Left lung (tissue), 4 donors: ENCODE measurements at regions not wholly inside any gene's neighbourhood (a gene's known extent, or its start where the extent isn't known, plus 50 kb on each side); places are given as distances from the start of the nearest gene placed in this dataset.

Experiments used
- ATAC-seq: fragments of 200-7000 bp; cut with Tn5 transposase; one replicate; pipeline ENCODE4 v1.9.1; 2020; ENCODE audit warnings: moderate library complexity
- DNase-seq, 4 donors: peaks; one replicate each; pipeline ENCODE4 v3.0.0-alpha.2; 2013 to 2020
- H3K27ac ChIP-seq, 2 donors: fragments of 200-600 bp; sonication (generic) in 1 of 2; one replicate each; pipeline versions ENCODE4 v1.5.0 to v1.8.0; 2020 to 2021
- H3K27me3 ChIP-seq, 2 donors: fragments of 200-600 bp; sonication (generic) in 1 of 2; one replicate each; pipeline versions ENCODE4 v1.5.0 to v1.8.0; 2020 to 2021
- H3K36me3 ChIP-seq, 2 donors: fragments of 200-600 bp; sonication (generic) in 1 of 2; one replicate each; pipeline versions ENCODE4 v1.5.0 to v1.8.0; 2020 to 2021
- H3K4me1 ChIP-seq, 2 donors: fragments of 200-600 bp; one replicate each; pipeline ENCODE4 v1.8.0; 2021
- H3K4me3 ChIP-seq, 2 donors: fragments of 200-600 bp; sonication (generic) in 1 of 2; one replicate each; pipeline versions ENCODE4 v1.5.0 to v1.8.0; 2020 to 2021; ENCODE audit warnings: mild to moderate bottlenecking in 1 of 2
- H3K9me3 ChIP-seq, 2 donors: fragments of 200-600 bp; sonication (generic) in 1 of 2; one replicate each; pipeline versions ENCODE4 v1.5.0 to v1.8.0; 2020 to 2021
- CTCF ChIP-seq, 2 donors: fragments of 200-600 bp; sonication (generic) in 1 of 2; IDR thresholded peaks; one replicate each; pipeline versions ENCODE4 v1.5.0 to v1.8.0; 2021; ENCODE audit warnings: antibody characterized with exemption in 2 of 2
- intact Hi-C, 2 donors: fragments of 100-400 bp; cut with DNase I; formaldehyde crosslinking; loops; one replicate each; pipeline versions ENCODE4 v1.11.2 to v1.14.2; 2022
- donor health status: DM: no; HTN: yes; CAD: no.
- donor health status: DM: no; HTN: no; CAD: no.

- DNase-seq (no peak), ATAC-seq (no peak)
- Histone ChIP-seq H3K36me3 (no peaks in the 10 kb centered on the region), H3K4me3 (no peak overlapping the region), H3K27ac (no peak overlapping the region), H3K4me1 (no peaks in the 10 kb centered on the region), H3K9me3 (no peaks in the 10 kb centered on the region), H3K27me3 (no peaks in the 10 kb centered on the region)
- no peak for TF ChIP-seq CTCF (IDR thresholded peaks at IDR 0.05)
- intact Hi-C loops, result no loop called here
Measured at GRCh38 chr5:5650949-5651348, 228.5 kb downstream of the ICE1 start.

- intact Hi-C loops, result no loop called here
- no peak overlapping the region for H3K27ac ChIP-seq
- no peak for TF ChIP-seq CTCF (IDR thresholded peaks at IDR 0.05)
- no peak for DNase-seq
- H3K9me3 ChIP-seq, result no peaks in the 10 kb centered on the region
- H3K36me3 ChIP-seq, result no peaks in the 10 kb centered on the region
- ATAC-seq, result no peak
- H3K4me1 ChIP-seq, result no peaks in the 10 kb centered on the region
- H3K27me3 ChIP-seq, result no peaks in the 10 kb centered on the region
- no peak overlapping the region for H3K4me3 ChIP-seq
Measured at GRCh38 chr5:5650242-5650641, 227.8 kb downstream of the ICE1 start.

GRCh38 chr5:5649641-5650040, 227.2 kb downstream of the ICE1 start:
- Histone ChIP-seq H3K4me1 (no peaks in the 10 kb centered on the region), H3K36me3 (no peaks in the 10 kb centered on the region), H3K27me3 (no peaks in the 10 kb centered on the region), H3K4me3 (no peak overlapping the region), H3K27ac (no peak overlapping the region), H3K9me3 (no peaks in the 10 kb centered on the region)
- DNase-seq (no peak), ATAC-seq (no peak)
- no peak for TF ChIP-seq CTCF (IDR thresholded peaks at IDR 0.05)
- intact Hi-C loops, result no loop called here

- Histone ChIP-seq H3K9me3 (no peaks in the 10 kb centered on the region), H3K27me3 (no peaks in the 10 kb centered on the region), H3K27ac (no peak overlapping the region), H3K36me3 (no peaks in the 10 kb centered on the region), H3K4me3 (no peak overlapping the region), H3K4me1 (no peaks in the 10 kb centered on the region)
- ATAC-seq (no peak), DNase-seq (no peak)
- no peak for TF ChIP-seq CTCF (IDR thresholded peaks at IDR 0.05)
- intact Hi-C loops, result no loop called here
Measured at GRCh38 chr5:5648694-5649093, 226.2 kb downstream of the ICE1 start.

GRCh38 chr5:5645891-5646290, 223.4 kb downstream of the ICE1 start:
- intact Hi-C loops, result no loop called here

More at GRCh38 chr5:5645891-5646290, 223.4 kb downstream of the ICE1 start:
- no peak overlapping the region for H3K4me3 ChIP-seq
- no peaks in the 10 kb centered on the region for H3K9me3 ChIP-seq
- DNase-seq, result no peak
- no peak for ATAC-seq
- no peaks in the 10 kb centered on the region for H3K36me3 ChIP-seq
- H3K4me1 ChIP-seq, result no peaks in the 10 kb centered on the region
- no peaks in the 10 kb centered on the region for H3K27me3 ChIP-seq
- no peak for TF ChIP-seq CTCF (IDR thresholded peaks at IDR 0.05)
- no peak overlapping the region for H3K27ac ChIP-seq
